Medulla oblongata (tissue), 1 donor: ENCODE measurements at regions not wholly inside any gene's neighbourhood (a gene's known extent, or its start where the extent isn't known, plus 50 kb on each side); places are given as distances from the start of the nearest gene placed in this dataset.
"Not testable (repeated sequence)": the region's sequence is repeated elsewhere in the genome, so short reads cannot be mapped to it uniquely, and the experiment has no call there.

Experiments
- DNase-seq: peaks from one replicate; pipeline ENCODE4 v3.0.0-alpha.2; 2015; ENCODE audit errors: extremely low spot score

GRCh38 chr10:26355241-26355640 is 82.9 kb upstream of the APBB1IP start:
- DNase-seq, result no peak

GRCh38 chr10:26357203-26357602 is 80.9 kb upstream of the APBB1IP start:
- no peak for DNase-seq

- DNase-seq, result no peak
Measured at GRCh38 chr10:26358071-26358470, 80.1 kb upstream of the APBB1IP start.

- DNase-seq, result no peak
Measured at GRCh38 chr10:26359670-26360069, 78.5 kb upstream of the APBB1IP start.

- DNase-seq, result no peak
Measured at GRCh38 chr10:26361351-26361750, 76.8 kb upstream of the APBB1IP start.

GRCh38 chr10:26361971-26362370 is 76.2 kb upstream of the APBB1IP start:
- peak; percentile 63 for DNase-seq

- no peak for DNase-seq
Measured at GRCh38 chr10:26365681-26366358, 72.3 kb upstream of the APBB1IP start.

GRCh38 chr10:26367035-26367434 is 71.1 kb upstream of the APBB1IP start:
- not testable (repeated sequence) for DNase-seq

GRCh38 chr10:26367771-26368170 is 70.4 kb upstream of the APBB1IP start:
- DNase-seq, result no peak

GRCh38 chr10:26368463-26368862 is 69.7 kb upstream of the APBB1IP start:
- no peak for DNase-seq

- peak; percentile 42 for DNase-seq
Measured at GRCh38 chr10:26372513-26373354, 65.4 kb upstream of the APBB1IP start.

GRCh38 chr10:26374426-26374825 is 63.7 kb upstream of the APBB1IP start:
- DNase-seq, result peak; percentile 66

- not testable (repeated sequence) for DNase-seq
Measured at GRCh38 chr10:26377224-26377810, 60.8 kb upstream of the APBB1IP start.

- no peak for DNase-seq
Measured at GRCh38 chr10:26378861-26379294, 59.3 kb upstream of the APBB1IP start.

GRCh38 chr10:26380815-26381214 is 57.3 kb upstream of the APBB1IP start:
- no peak for DNase-seq

GRCh38 chr10:26381986-26382385 is 56.2 kb upstream of the APBB1IP start:
- no peak for DNase-seq

- no peak for DNase-seq
Measured at GRCh38 chr10:26384600-26384999, 53.5 kb upstream of the APBB1IP start.

- DNase-seq, result no peak
Measured at GRCh38 chr10:26385443-26385842, 52.7 kb upstream of the APBB1IP start.

- peak; percentile 6 for DNase-seq
Measured at GRCh38 chr10:26386781-26387180, 51.4 kb upstream of the APBB1IP start.
